Fibroblast of lung (primary cell): ENCODE measurements at regions not wholly inside any gene's neighbourhood (a gene's known extent, or its start where the extent isn't known, plus 50 kb on each side); places are given as distances from the start of the nearest gene placed in this dataset.

Experiments used
- CTCF ChIP-seq, 2 donors: IDR thresholded peaks in 1 of 2; conservative IDR thresholded peaks in 1 of 2; 1 replicate in 1 of 2; 2 replicates in 1 of 2; pipeline ENCODE4 v1.5.1; 2011 to 2012; ENCODE audit warnings: low read length in 2 of 2, control low read depth in 1 of 2, inconsistent platforms in 1 of 2, low read depth in 1 of 2, mild to moderate bottlenecking in 1 of 2
- EZH2 ChIP-seq: IDR thresholded peaks from 2 replicates; pipeline ENCODE4 v1.5.1; 2012; ENCODE audit warnings: low read length, control low read depth, mild to moderate bottlenecking; ENCODE audit errors: missing control alignments

DNA sequence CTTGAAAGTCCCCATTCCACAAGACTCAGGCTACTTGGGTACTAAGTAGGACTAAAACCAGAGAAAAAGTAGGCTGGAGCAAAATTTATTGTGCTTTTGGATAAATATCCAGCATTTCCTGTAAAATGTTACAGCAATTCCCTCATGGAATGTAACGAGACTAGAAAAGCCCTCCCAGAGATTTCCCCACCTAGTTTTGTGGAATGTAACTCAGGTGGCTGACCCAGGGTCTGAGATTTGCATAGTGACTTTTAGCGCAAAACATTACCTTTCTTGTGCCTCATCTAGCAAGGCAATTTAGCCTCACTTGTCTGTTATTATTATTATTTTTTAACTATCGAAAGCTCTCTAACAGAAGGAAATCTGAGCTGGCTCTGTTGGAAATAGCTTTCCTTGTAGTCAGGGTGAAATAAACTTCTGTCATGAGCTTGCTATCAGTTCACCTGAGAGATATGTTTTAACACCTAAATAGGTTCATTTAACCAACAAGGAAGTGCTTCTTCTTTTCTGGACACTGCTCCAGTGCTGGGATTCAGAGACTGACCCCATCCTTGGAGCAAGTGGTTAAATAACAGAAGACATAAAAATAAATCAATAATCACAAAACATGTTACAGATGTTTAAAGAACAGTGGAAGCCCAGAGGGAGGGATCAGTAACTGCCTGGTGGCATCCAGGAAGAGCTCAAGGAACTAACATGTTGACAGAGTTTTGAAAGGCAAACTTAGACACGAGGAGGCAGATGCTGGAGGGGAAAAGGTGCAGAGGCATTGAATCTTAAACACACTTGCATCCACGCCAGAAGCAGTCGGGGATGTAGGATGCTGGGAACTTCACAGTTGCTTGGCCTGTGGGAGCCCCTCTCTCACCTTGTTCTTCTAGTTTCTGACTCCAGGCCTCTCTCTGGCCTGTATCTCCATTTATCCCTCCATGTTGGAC, 68.3 kb upstream of the RHOU start:
- TF ChIP-seq CTCF (conservative IDR thresholded peaks at IDR 0.05 in 1 of 2, IDR thresholded peaks at IDR 0.05 in 1 of 2; ENCODE audit: low read depth in 1 of 2, low read length in 2 of 2) (no peak), EZH2 (no peak)
